HG03457 (cell line): ENCODE measurements at regions not wholly inside any gene's neighbourhood (a gene's known extent, or its start where the extent isn't known, plus 50 kb on each side); places are given as distances from the start of the nearest gene placed in this dataset.
"Not testable (repeated sequence)": the region's sequence is repeated elsewhere in the genome, so short reads cannot be mapped to it uniquely, and the experiment has no call there.

Source experiments
- ATAC-seq: cut with Tn5 transposase; IDR thresholded peaks from one replicate; pipeline ENCODE4 v1.9.1; 2021; ENCODE audit warnings: moderate number of reproducible peaks; ENCODE audit not compliant: unreplicated experiment

GRCh38 chr5:12669326-12669725 is 765.1 kb upstream of the CTNND2 start:
- ATAC-seq = no peak

- no peak for ATAC-seq
Observed at GRCh38 chr5:12668564-12668963, 764.3 kb upstream of the CTNND2 start.

- not testable (repeated sequence) for ATAC-seq
Observed at GRCh38 chr5:12667818-12668217, 763.6 kb upstream of the CTNND2 start.

- not testable (repeated sequence) for ATAC-seq
Observed at GRCh38 chr5:12665772-12666171, 761.5 kb upstream of the CTNND2 start.

- ATAC-seq = no peak
Observed at GRCh38 chr5:12662545-12663314, 758.5 kb upstream of the CTNND2 start.

GRCh38 chr5:12661617-12662370 is 757.5 kb upstream of the CTNND2 start:
- ATAC-seq = no peak

- ATAC-seq = not testable (repeated sequence)
Observed at GRCh38 chr5:12660279-12661107, 756.2 kb upstream of the CTNND2 start.

- no peak for ATAC-seq
Observed at GRCh38 chr5:12659686-12660085, 755.4 kb upstream of the CTNND2 start.

- no peak for ATAC-seq
Observed at GRCh38 chr5:12658871-12659446, 754.7 kb upstream of the CTNND2 start.

GRCh38 chr5:12657914-12658474 is 753.7 kb upstream of the CTNND2 start:
- ATAC-seq = not testable (repeated sequence)

- ATAC-seq = no peak
Observed at GRCh38 chr5:12655675-12656074, 751.4 kb upstream of the CTNND2 start.

- no peak for ATAC-seq
Observed at GRCh38 chr5:12652201-12652600, 748.0 kb upstream of the CTNND2 start.

GRCh38 chr5:12648558-12648957 is 744.3 kb upstream of the CTNND2 start:
- no peak for ATAC-seq

- no peak for ATAC-seq
Observed at GRCh38 chr5:12647613-12648012, 743.4 kb upstream of the CTNND2 start.

- ATAC-seq = no peak
Observed at GRCh38 chr5:12645582-12645981, 741.3 kb upstream of the CTNND2 start.

- no peak for ATAC-seq
Observed at GRCh38 chr5:12636209-12636608, 732.0 kb upstream of the CTNND2 start.

GRCh38 chr5:12626556-12626955 is 722.3 kb upstream of the CTNND2 start:
- ATAC-seq = no peak

- no peak for ATAC-seq
Observed at GRCh38 chr5:12625667-12626263, 721.5 kb upstream of the CTNND2 start.

- no peak for ATAC-seq
Observed at GRCh38 chr5:12624776-12625560, 720.7 kb upstream of the CTNND2 start.

GRCh38 chr5:12623408-12623807 is 719.2 kb upstream of the CTNND2 start:
- no peak for ATAC-seq
